ENCODE measurements at regions not wholly inside any gene's neighbourhood (a gene's known extent, or its start where the extent isn't known, plus 50 kb on each side); places are given as distances from the start of the nearest gene placed in this dataset.

DNA sequence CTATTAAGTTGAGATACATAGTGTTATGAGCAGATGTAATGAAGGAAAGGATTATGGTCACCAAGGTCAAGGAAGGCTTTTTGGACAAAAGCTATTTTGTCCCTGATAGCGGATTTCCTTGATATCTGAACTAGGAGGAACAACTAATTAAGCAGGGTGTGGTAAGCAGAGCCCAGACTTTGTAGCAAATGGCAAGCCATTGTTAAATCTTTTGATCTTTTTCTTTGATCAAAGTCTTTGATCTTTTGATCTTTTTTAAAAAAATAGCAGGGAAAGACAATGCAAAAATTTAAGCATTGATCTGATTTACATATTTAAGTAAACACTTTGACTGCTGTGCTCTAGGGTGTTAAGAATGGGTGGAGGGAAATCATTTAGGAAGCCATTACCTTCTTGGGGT, 1242.0 kb downstream of the MAT2B start:
- DNase-seq: no peak

GRCh38 chr5:164748861-164749260, 1243.4 kb downstream of the MAT2B start:
- DNase-seq: no peak

DNA sequence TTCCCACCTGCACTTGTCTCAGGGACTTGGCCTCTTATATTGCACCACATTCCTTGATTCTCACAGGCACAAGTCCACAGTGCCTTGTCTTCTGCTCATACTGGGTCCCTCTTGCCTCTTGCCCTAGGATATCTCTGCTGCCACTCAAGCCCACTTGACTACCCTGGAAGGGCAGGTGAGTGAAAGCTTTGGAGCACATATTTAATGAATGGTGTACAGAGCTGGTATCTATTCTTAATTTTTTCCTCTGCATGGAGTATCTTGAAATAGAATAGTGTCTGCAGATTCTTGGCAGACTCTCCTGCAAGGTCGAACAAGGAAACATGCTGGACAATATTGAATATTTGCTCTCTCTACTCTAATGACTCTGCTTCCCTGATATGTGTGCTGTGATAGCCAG, 1248.0 kb downstream of the MAT2B start:
- DNase-seq: no peak

DNA sequence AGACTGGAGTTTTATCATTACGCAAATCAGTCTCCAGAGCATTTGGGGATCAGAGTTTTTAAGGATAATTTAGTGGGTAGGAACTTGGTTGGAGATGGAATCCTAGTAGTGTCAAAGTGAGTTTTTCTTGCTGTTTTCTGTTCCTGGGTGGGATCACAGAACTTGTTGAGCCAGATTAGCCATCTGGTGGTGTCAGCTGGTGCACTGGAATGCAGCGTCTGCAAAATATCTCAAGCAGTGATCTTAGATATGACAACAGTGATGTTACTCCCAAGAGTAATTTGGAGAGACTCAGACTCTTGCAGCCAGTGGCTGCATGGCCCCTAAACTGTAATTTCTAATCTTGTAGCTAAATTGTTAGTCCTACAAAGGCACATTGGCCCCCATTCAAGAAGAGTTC, 1257.8 kb downstream of the MAT2B start:
- DNase-seq: no peak

- DNase-seq: no peak
These were observed 1266.7 kb downstream of the MAT2B start for GRCh38 chr5:164772122-164772521.

GRCh38 chr5:164784230-164784629, 1278.8 kb downstream of the MAT2B start:
- DNase-seq: no peak

DNA sequence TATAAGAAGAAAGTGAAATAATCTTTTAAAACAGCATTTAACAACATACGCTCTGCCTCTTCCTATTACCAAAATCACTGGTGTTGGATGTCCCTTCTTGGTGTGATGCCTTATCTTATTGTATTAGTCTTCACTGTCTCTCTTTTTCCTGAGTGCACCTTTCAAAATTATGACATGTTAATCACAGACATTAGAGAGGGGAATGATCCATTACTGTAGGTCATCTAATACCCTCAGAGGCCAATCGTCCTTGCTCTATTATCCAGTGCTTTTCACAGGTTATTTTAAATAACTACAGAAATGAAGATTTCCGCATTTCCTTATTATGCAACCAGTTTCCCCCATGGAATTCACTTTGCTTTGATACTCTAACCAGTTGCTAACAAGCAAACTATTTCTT, 1292.7 kb downstream of the MAT2B start:
- DNase-seq: no peak

DNA sequence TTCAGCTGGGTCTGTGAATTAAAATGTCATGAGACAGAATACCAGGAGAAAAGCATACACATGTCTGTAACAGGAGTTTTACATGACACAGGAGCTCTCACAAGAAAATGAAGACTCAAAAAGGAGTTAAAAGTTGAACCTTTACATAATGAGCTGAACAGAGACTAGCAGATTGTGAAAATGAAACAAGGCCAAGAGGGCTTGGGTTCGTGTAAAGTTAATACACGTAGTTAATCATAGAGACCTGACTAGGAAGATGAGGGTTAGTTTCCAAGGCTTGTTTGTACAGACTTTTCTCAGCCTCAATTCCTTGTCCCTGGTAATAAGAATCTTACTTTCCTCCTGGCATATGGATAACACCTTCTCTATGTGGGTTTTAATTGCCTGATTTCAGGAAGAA, 1294.0 kb downstream of the MAT2B start:
- DNase-seq: no peak

DNA sequence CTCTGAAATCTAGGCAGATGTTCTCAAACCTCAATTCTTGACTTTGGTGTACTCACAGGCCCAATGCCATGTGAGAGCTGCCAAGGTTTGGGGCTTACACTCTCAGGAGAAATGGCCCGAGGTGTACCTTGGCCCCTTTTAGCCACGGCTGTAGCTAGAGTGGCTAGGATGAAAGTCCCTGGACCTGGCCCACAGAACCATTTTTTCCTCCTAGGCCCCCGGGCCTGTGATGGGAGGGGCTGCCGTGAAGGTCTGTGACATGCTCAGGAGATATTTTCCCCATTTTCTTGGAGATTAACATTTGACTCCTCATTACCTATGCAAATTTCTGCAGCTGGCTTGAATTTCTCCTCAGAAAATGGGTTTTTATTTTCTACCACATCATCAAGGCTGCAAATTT, 1296.5 kb downstream of the MAT2B start:
- DNase-seq: no peak

- DNase-seq: no peak
These were observed 1304.4 kb downstream of the MAT2B start for GRCh38 chr5:164809821-164810220.

DNA sequence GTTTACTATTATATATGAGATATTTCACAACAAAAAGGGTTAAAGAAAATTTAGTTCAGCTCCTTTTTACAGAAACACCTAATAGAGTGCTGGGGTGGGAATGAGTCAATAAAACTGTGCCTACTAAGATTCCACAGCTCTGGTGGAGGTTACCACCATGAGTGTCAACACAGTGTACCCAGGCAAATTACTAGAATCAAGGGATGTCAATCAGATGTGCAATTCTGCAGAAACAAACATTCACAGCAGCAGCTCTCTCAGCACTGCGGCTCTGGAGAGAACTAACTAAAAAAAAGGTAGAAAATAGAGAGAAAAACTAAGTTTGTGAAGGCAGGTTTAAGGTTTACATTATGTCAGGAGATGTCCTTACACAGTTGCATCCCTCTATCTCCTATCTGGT, 1313.0 kb downstream of the MAT2B start:
- DNase-seq: no peak

DNA sequence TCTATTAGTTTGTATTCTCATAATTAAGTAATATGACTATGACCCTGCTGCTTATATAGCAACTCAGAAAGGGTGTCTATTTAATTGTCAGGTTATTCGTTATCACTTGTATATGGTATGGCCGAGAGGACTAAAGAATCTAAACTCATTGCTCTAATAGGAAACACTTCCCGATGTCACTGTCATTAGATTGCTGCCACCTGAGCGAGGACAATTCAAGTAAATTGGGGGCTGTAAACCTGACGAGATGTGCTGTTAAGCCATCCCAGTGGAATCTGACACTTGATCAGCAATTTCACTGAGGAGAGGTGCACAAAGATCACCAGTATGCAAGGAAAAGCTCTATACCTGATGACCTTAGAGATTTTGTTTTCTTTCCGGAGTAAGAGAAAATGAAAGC, 1319.3 kb downstream of the MAT2B start:
- no peak for DNase-seq

GRCh38 chr5:164832516-164832915, 1327.1 kb downstream of the MAT2B start:
- DNase-seq: no peak

GRCh38 chr5:164844348-164844747, 1338.9 kb downstream of the MAT2B start:
- no peak for DNase-seq

GRCh38 chr5:164860896-164861295, 1355.5 kb downstream of the MAT2B start:
- no peak for DNase-seq

DNA sequence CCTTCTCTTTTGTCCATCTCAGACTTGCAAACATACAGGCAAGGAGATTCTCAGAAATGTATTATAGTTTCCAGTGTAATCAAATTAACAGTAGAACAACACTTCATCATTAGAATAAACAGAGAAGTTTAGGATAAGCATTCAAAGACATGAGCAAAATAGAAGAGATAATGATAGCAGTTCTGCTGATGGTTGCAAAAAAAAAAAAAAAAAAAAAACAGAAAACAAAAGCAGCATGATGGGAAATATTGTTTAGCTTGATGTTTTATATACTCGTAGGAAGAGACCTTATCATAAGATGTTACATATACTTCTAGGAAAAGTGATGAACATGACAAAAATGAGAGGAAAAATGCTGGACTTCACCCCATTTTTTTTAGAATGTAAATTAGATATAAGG, 1356.2 kb downstream of the MAT2B start:
- no peak for DNase-seq

DNA sequence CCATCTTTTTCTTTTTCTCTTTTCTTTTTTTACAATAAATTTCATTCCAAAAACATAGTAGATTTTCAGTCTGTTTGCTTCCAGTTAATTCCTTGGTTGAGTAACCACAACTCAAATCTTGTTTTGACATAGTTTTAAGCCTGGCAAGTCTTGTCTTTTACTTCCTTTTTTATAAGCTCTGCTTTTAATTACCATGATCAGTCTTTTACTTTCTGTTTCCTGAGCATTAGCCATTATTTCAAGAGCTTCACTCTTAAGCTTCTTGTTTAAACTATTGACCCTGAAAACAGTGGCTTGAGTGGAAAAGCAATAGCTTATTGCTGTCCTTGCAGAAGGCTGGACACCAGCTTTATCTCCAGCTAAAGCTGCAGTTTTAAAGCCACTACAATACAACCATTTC, 1363.3 kb downstream of the MAT2B start:
- no peak for DNase-seq

DNA sequence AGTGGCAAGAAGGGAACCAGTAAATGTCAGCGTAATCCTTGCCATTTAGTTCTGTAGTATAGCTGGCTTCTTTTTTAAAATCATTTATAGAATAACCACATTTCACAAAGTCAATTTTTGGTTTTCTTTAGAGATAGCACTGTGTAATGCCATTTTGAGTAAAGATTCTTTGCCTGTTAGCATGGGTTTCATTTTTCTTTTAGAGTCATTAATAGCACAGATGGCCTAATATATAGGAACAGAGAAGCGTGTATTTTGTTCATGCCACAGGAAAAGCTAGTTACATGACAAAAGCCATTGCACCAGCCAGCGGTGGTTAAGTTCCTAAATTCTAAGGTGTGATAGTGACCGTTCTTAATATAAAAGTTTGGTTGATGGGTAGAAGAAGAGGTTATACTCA, 1363.9 kb downstream of the MAT2B start:
- no peak for DNase-seq

- no peak for DNase-seq
These were observed 1371.4 kb downstream of the MAT2B start for GRCh38 chr5:164876793-164877192.

GRCh38 chr5:164881442-164881841, 1376.0 kb downstream of the MAT2B start:
- no peak for DNase-seq

GRCh38 chr5:164885179-164885578, 1379.8 kb downstream of the MAT2B start:
- DNase-seq: no peak

- DNase-seq: no peak
These were observed 1387.7 kb downstream of the MAT2B start for GRCh38 chr5:164893071-164893470.

- DNase-seq: no peak
These were observed 1393.3 kb downstream of the MAT2B start for GRCh38 chr5:164898705-164899104.

DNA sequence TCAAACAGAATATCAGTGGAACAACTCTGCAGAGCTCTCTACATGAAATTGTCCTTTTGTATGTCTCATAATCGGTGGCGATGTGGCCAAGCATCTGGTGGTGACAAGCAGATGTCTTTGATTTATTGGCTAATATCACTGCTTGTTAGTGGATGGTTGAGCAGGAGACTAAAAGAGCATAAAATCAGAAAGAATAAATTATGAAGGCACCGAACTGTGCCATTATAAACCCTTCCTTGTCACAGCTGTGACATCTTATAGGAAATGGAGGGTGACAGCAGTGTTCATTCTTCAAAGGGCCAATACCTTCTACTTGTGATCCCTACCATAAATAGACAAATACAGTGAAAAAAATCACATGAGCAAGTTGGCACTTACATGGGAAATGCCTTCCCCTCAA, 1404.3 kb downstream of the MAT2B start:
- DNase-seq: no peak

DNA sequence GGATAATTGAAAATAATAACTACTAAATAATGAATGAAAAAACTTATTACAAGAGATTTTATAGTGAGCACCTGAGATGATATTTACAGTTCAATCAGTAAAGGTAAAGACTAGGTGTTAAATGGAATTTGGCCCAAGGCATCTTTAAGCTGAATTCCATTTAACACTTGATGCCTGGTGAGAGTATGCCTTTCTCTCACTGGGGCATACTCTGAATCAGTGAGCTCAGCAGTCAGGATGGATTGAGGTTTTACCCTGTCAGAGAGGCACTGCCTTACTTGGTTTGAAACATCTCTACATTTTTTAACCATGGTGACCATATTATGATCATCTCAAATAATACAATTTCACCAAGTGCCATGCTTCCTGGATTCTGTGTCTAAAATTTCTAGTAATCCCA, 1416.3 kb downstream of the MAT2B start:
- DNase-seq: no peak

DNA sequence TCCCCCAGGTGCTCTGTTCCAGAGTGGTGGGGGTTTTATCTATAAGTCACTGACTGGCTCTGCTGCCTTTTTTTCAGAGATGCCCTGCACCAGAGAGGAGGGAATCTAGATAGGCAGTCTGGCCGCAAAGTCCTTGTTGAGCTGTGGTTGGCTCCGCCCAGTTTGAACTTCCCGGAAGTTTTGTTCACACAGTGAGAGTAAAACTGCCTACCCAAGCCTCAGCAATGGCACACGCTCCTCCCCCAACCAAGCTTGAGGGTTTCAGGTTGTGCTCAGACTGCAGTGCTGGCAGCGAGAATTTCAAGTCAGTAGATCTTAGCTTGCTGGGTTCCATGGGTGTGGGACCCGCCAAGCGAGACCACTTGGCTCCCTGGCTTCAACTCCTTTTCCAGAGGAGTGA, 1428.6 kb downstream of the MAT2B start:
- DNase-seq: no peak
